B cell (primary cell): ENCODE measurements at regions not wholly inside any gene's neighbourhood (a gene's known extent, or its start where the extent isn't known, plus 50 kb on each side); places are given as distances from the start of the nearest gene placed in this dataset.

ENCODE experiments used
- ATAC-seq: fragments of 200-7000 bp; cut with Tn5 transposase; one replicate; pipeline ENCODE4 v1.10.0; 2021; ENCODE audit warnings: low read depth, mild to moderate bottlenecking, moderate number of reproducible peaks, moderate library complexity
- CTCF ChIA-PET: fragments of 350-600 bp; sonication (Branson Sonifier 250); formaldehyde crosslinking; loops from one replicate; lab custom pipeline; 2021; ENCODE audit warnings: antibody characterized with exemption, inconsistent platforms; lab: Charles Lee
- POLR2A ChIA-PET: fragments of 350-600 bp; sonication (Branson Sonifier 250); formaldehyde crosslinking; loops from one replicate; lab custom pipeline; 2021; ENCODE audit warnings: antibody characterized with exemption; lab: Charles Lee
- DNase-seq: peaks from one replicate; pipeline ENCODE4 v3.0.0; 2013
- H2AFZ ChIP-seq: 2 replicates; pipeline ENCODE4 v1.6.1; 2012; ENCODE audit warnings: mild to moderate bottlenecking, low read depth, low read length; ENCODE audit not compliant: insufficient read depth, poor library complexity, severe bottlenecking
- H3K27ac ChIP-seq, 2 donors: 1 replicate in 1 of 2; 2 replicates in 1 of 2; pipeline ENCODE4 v1.5.1; 2012 to 2013; ENCODE audit warnings: low read length in 2 of 2, mild to moderate bottlenecking in 2 of 2, moderate library complexity in 1 of 2
- H3K27me3 ChIP-seq, 4 experiments: fragments of 200-600 bp in 1 of 4; sonication (generic) in 1 of 4; replicated peaks in 1 of 4; 1 replicate in 2 of 4; 2 replicates in 2 of 4; pipeline versions ENCODE4 v1.6.1 to v1.7.0; 2013 to 2016; ENCODE audit warnings: low read length in 3 of 4, mild to moderate bottlenecking in 2 of 4, mixed read lengths in 1 of 4, moderate library complexity in 1 of 4; ENCODE audit not compliant: insufficient read depth in 4 of 4, control insufficient read depth in 3 of 4; ENCODE audit errors: control extremely low read depth in 1 of 4
- H3K36me3 ChIP-seq, 2 experiments: replicated peaks in 1 of 2; 1 replicate in 1 of 2; 2 replicates in 1 of 2; pipeline versions ENCODE4 v1.6.1 to v1.7.1; 2013; ENCODE audit warnings: low read length in 1 of 2; ENCODE audit not compliant: insufficient read depth in 2 of 2, control insufficient read depth in 1 of 2; ENCODE audit errors: control extremely low read depth in 1 of 2, extremely low read depth in 1 of 2
- H3K4me1 ChIP-seq, 2 donors: fragments of 200-600 bp in 1 of 2; sonication (generic) in 1 of 2; 1 replicate in 1 of 2; 2 replicates in 1 of 2; pipeline versions ENCODE4 v1.5.1 to v1.6.1; 2013 to 2017; ENCODE audit warnings: low read length in 2 of 2; ENCODE audit not compliant: control insufficient read depth in 2 of 2, insufficient read depth in 2 of 2
- H3K4me2 ChIP-seq: replicated peaks from 2 replicates; pipeline ENCODE3; 2012; ENCODE audit warnings: mild to moderate bottlenecking, low read depth, low read length; ENCODE audit not compliant: poor library complexity, severe bottlenecking
- H3K4me3 ChIP-seq, 5 experiments: fragments of 200-600 bp in 1 of 5; sonication (generic) in 1 of 5; 1 replicate in 3 of 5; 2 replicates in 2 of 5; pipeline versions ENCODE4 v1.5.1 to v1.7.0; 2011 to 2016; ENCODE audit warnings: low read length in 4 of 5, mild to moderate bottlenecking in 4 of 5, low read depth in 2 of 5, control low read depth in 1 of 5, moderate library complexity in 1 of 5; ENCODE audit not compliant: insufficient read depth in 1 of 5; ENCODE audit errors: control extremely low read depth in 1 of 5, extremely low read depth in 1 of 5
- H3K79me2 ChIP-seq: fragments of 200-600 bp; sonication (generic); one replicate; pipeline ENCODE4 v1.6.0; 2016; ENCODE audit warnings: low read length; ENCODE audit not compliant: control insufficient read depth, insufficient read depth
- H3K9ac ChIP-seq: fragments of 200-600 bp; sonication (generic); 2 replicates; pipeline ENCODE4 v1.6.1; 2017; ENCODE audit warnings: mild to moderate bottlenecking, low read length, moderate library complexity
- H3K9me3 ChIP-seq, 3 donors: one replicate each; pipeline versions ENCODE4 v1.6.1 to v1.7.1; 2013; ENCODE audit warnings: low read length in 2 of 3; ENCODE audit not compliant: control insufficient read depth in 2 of 3, insufficient read depth in 1 of 3; ENCODE audit errors: control extremely low read depth in 1 of 3
- H4K20me1 ChIP-seq: 2 replicates; pipeline ENCODE4 v1.6.0; 2012; ENCODE audit warnings: mild to moderate bottlenecking, low read length; ENCODE audit not compliant: insufficient read depth, control insufficient read depth, poor library complexity, severe bottlenecking
- H3K27ac Mint-ChIP-seq: one replicate; pipeline ENCODE4 v1.8.0; 2021; ENCODE audit warnings: mixed read lengths
- H3K27me3 Mint-ChIP-seq: one replicate; pipeline ENCODE4 v1.8.0; 2021; ENCODE audit warnings: mixed read lengths
- H3K4me1 Mint-ChIP-seq: one replicate; pipeline ENCODE4 v1.8.0; 2021; ENCODE audit warnings: mixed read lengths
- H3K4me3 Mint-ChIP-seq: one replicate; pipeline ENCODE4 v1.8.0; 2021; ENCODE audit warnings: mixed read lengths
- H3K9me3 Mint-ChIP-seq: one replicate; pipeline ENCODE4 v1.8.0; 2022; ENCODE audit warnings: mixed read lengths; ENCODE audit not compliant: insufficient read depth
- EZH2 ChIP-seq: IDR thresholded peaks from 2 replicates; pipeline ENCODE4 v1.6.1; 2012; ENCODE audit warnings: borderline replicate concordance, low read depth, mild to moderate bottlenecking, moderate library complexity, low read length; ENCODE audit not compliant: insufficient read depth, poor library complexity, severe bottlenecking
- WGBS: methylation state at CpG from one replicate; pipeline ENCODE4 v1.1.5; 2013; ENCODE audit warnings: missing lambda C conversion rate; ENCODE audit not compliant: insufficient coverage; 5-methylcytosine and 5-hydroxymethylcytosine counted together
- intact Hi-C: fragments of 100-400 bp; cut with micrococcal nuclease; formaldehyde crosslinking; loops from one replicate; pipeline ENCODE4 v1.10.0; 2022
- TF ChIP-seq, protein P1 (sequence below): fragments of 200-600 bp; IDR thresholded peaks from one replicate; pipeline ENCODE4 v1.8.0; 2022; ENCODE audit warnings: antibody characterized with exemption, mild to moderate bottlenecking

DNA sequence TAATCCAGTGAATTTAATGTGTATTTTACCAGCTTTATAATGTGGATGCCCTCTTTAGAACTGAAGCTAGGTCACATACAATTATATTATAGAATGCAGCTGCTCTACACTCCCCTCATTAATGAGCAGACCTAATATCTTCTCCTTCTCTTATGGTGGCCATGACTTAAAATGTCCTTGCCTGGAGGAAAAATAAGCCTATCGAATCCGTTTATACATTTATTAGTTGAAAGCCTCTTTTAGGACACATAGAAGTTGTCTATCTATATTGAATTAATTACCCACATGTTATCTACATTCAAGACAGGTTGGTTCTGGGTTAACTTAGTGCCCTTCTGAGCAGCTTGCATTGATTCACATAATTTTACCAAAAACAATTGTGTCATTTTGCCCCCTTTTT lies 1716.8 kb downstream of the HACE1 start:
- CTCF ChIA-PET = no interaction called here
- Histone ChIP-seq H3K27me3 (no peaks in the 10 kb centered on the region), H3K4me2 (no peak overlapping the region), H3K36me3 (no peaks in the 10 kb centered on the region), H3K27ac (no peak overlapping the region), H3K4me3 (no peak overlapping the region), H4K20me1 (no peaks in the 10 kb centered on the region), H3K9me3 (no peaks in the 10 kb centered on the region), H3K9ac (no peak overlapping the region), H3K4me1 (no peaks in the 10 kb centered on the region), H2AFZ (no peak overlapping the region), H3K79me2 (no peaks in the 10 kb centered on the region)
- H3K4me3 Mint-ChIP-seq = no peak overlapping the region
- no peaks in the 10 kb centered on the region for H3K9me3 Mint-ChIP-seq
- no peak for ATAC-seq
- H3K27me3 Mint-ChIP-seq = no peaks in the 10 kb centered on the region
- intact Hi-C loops = no loop called here
- no CpG with 5 or more reads among the region's 2 CpGs for WGBS
- TF ChIP-seq EZH2 = no peak
- TF ChIP-seq, protein P1, sequence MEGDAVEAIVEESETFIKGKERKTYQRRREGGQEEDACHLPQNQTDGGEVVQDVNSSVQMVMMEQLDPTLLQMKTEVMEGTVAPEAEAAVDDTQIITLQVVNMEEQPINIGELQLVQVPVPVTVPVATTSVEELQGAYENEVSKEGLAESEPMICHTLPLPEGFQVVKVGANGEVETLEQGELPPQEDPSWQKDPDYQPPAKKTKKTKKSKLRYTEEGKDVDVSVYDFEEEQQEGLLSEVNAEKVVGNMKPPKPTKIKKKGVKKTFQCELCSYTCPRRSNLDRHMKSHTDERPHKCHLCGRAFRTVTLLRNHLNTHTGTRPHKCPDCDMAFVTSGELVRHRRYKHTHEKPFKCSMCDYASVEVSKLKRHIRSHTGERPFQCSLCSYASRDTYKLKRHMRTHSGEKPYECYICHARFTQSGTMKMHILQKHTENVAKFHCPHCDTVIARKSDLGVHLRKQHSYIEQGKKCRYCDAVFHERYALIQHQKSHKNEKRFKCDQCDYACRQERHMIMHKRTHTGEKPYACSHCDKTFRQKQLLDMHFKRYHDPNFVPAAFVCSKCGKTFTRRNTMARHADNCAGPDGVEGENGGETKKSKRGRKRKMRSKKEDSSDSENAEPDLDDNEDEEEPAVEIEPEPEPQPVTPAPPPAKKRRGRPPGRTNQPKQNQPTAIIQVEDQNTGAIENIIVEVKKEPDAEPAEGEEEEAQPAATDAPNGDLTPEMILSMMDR = no peak
- DNase-seq = no peak
- H3K27ac Mint-ChIP-seq = no peak overlapping the region
- no peaks in the 10 kb centered on the region for H3K4me1 Mint-ChIP-seq
- POLR2A ChIA-PET = no interaction called here

DNA sequence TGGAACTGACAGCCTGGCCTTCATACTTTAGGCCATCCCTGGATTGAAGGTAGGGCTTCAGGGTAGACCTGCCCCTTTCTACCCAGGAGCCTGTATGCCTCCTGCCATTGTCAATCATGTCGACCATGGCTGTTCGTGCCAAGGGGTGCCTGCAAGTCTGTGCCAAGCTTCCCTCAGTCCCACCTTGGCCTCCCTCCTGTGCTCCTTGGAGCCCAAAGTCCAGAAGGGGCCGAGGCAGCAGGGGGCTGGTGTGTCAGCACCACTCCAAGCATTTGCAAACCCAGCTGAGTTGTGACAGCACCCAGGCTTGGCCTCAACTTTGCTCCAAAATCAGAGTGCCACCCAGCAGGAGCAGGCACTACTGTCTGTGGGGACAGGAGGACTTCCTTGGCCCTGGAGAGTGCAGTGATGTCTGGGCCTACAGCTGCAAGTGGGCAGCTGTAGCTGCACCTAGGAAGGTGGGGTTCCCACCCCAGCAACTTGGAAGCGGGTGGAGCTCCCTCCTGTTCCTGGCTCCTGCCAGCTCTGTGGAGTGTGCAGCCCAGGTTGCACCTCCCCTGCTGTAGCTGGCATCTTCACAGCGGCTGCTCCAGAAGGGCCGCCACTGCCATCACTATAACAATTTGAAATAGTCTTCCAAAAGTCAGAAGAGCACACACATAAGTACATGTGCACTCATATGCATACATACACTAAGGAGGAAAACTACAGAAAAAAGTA lies 1719.3 kb downstream of the HACE1 start:
- Histone ChIP-seq H3K4me2 (no peak overlapping the region), H3K27ac (no peak overlapping the region), H3K79me2 (no peaks in the 10 kb centered on the region), H4K20me1 (no peaks in the 10 kb centered on the region), H3K9ac (no peak overlapping the region), H3K4me3 (no peak overlapping the region), H3K9me3 (no peaks in the 10 kb centered on the region), H3K36me3 (no peaks in the 10 kb centered on the region), H3K4me1 (no peaks in the 10 kb centered on the region), H3K27me3 (no peaks in the 10 kb centered on the region), H2AFZ (no peak overlapping the region)
- DNase-seq = no peak
- 89% methylated on average over 6 of the region's 6 CpGs for WGBS
- TF ChIP-seq, protein P1 = no peak
- TF ChIP-seq EZH2 = no peak
- Mint-ChIP-seq H3K4me1 (no peaks in the 10 kb centered on the region), H3K27ac (no peak overlapping the region), H3K9me3 (no peaks in the 10 kb centered on the region), H3K27me3 (no peaks in the 10 kb centered on the region), H3K4me3 (no peak overlapping the region)
- intact Hi-C loops = no loop called here
- ATAC-seq = no peak
- CTCF ChIA-PET = no interaction called here
- POLR2A ChIA-PET = no interaction called here
